GM12865 (cell line): ENCODE measurements at regions not wholly inside any gene's neighbourhood (a gene's known extent, or its start where the extent isn't known, plus 50 kb on each side); places are given as distances from the start of the nearest gene placed in this dataset.

Experiments
- DNase-seq: peaks from one replicate; pipeline ENCODE4 v3.0.0; 2010; ENCODE audit warnings: low read depth
- H3K4me3 ChIP-seq: 2 replicates; pipeline ENCODE4 v1.5.1; 2011; ENCODE audit warnings: mild to moderate bottlenecking, low read depth, low read length, control low read depth
- CTCF ChIP-seq: IDR thresholded peaks from 2 replicates; pipeline ENCODE4 v1.5.1; 2011; ENCODE audit warnings: low read length, control low read depth, low read depth, inconsistent platforms; ENCODE audit not compliant: insufficient read depth; ENCODE audit errors: missing control alignments

GRCh38 chr3:180523040-180523439 is 78.9 kb upstream of the TTC14 start:
- H3K4me3 ChIP-seq: no peak overlapping the region
- no peak for DNase-seq
- no peak for TF ChIP-seq CTCF

GRCh38 chr3:180528843-180529242 is 73.1 kb upstream of the TTC14 start:
- TF ChIP-seq CTCF: no peak
- DNase-seq: no peak
- no peak overlapping the region for H3K4me3 ChIP-seq

- TF ChIP-seq CTCF: no peak
- H3K4me3 ChIP-seq: no peak overlapping the region
- no peak for DNase-seq
These were observed 72.2 kb upstream of the TTC14 start for GRCh38 chr3:180529778-180530177.

- no peak for TF ChIP-seq CTCF
These were observed 71.7 kb upstream of the TTC14 start for GRCh38 chr3:180530276-180530675.

GRCh38 chr3:180531303-180532278 is 70.4 kb upstream of the TTC14 start:
- H3K4me3 ChIP-seq: no peak overlapping the region
- no peak for DNase-seq
- TF ChIP-seq CTCF: no peak

More at GRCh38 chr3:180530276-180530675, 71.7 kb upstream of the TTC14 start:
- no peak for DNase-seq
- H3K4me3 ChIP-seq: no peak overlapping the region

- DNase-seq: no peak
- TF ChIP-seq CTCF: no peak
- H3K4me3 ChIP-seq: no peak overlapping the region
These were observed 67.1 kb upstream of the TTC14 start for GRCh38 chr3:180534828-180535227.
